Erythroblast (primary cell): ENCODE measurements at regions not wholly inside any gene's neighbourhood (a gene's known extent, or its start where the extent isn't known, plus 50 kb on each side); places are given as distances from the start of the nearest gene placed in this dataset.
"Not testable (repeated sequence)": the region's sequence is repeated elsewhere in the genome, so short reads cannot be mapped to it uniquely, and the experiment has no call there.

Experiments used
- DNase-seq, 2 experiments: peaks; one replicate each; lab custom pipeline; 2025; lab: John Stamatoyannopoulos, UW
- GATA1 ChIP-seq: IDR thresholded peaks from 2 replicates; pipeline ENCODE4 v1.6.1; 2011; ENCODE audit warnings: low read depth, mild to moderate bottlenecking, control low read depth, low read length, moderate library complexity
- POLR2A ChIP-seq: IDR thresholded peaks from 2 replicates; pipeline ENCODE4 v1.6.1; 2011; ENCODE audit warnings: mild to moderate bottlenecking, low read length

- DNase-seq, result no peak
- TF ChIP-seq GATA1 (no peak), POLR2A (no peak)
Measured at GRCh38 chr3:51588724-51589123, 50.2 kb downstream of the RAD54L2 start.

GRCh38 chr3:51591231-51591630, 52.7 kb downstream of the RAD54L2 start:
- DNase-seq, result no peak
- TF ChIP-seq POLR2A (no peak), GATA1 (no peak)

DNA sequence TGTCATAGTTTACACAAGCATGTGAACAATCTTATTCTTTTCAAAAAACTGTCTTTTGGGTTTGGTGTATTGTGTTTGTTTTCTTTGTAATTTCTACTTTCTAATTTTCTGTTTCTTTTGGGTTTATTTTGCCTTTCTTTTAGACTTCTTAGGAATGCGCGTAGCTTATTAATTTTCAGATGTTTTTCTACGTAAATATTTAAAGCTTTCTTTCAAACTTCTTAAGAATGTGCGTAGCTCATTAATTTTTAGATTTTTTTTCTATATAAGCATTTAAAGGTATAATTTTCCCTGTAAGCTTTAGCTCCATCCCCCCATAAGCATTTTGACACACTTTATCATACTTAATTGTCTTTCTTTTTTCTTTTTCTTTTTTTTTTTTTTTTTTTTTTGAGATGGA, 55.2 kb downstream of the RAD54L2 start:
- no peak for DNase-seq
- no peak for TF ChIP-seq GATA1
- TF ChIP-seq POLR2A, result no peak

- DNase-seq, result not testable (repeated sequence)
Measured at GRCh38 chr3:51599638-51600037, 61.1 kb downstream of the RAD54L2 start.

DNA sequence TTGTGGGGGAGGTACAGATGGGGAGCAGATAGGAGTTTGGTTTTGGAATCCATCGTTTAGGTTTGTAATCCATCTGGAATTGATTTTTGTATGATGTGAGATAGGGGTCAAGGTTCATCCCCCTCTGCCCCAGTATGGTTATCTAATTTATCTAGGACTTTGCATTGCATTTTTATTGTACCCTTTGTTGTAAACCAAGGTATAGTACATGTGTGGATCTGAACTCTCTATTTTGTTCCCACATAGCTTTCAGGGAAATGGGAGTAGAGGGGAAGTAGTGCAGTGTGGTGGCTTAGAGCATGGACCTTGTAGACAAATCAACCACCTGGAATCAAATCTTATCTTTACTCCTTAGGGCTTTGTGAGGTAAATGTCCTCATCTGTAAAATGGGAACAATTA, 65.7 kb downstream of the RAD54L2 start:
- no peak for DNase-seq
- TF ChIP-seq POLR2A (no peak), GATA1 (no peak)

DNA sequence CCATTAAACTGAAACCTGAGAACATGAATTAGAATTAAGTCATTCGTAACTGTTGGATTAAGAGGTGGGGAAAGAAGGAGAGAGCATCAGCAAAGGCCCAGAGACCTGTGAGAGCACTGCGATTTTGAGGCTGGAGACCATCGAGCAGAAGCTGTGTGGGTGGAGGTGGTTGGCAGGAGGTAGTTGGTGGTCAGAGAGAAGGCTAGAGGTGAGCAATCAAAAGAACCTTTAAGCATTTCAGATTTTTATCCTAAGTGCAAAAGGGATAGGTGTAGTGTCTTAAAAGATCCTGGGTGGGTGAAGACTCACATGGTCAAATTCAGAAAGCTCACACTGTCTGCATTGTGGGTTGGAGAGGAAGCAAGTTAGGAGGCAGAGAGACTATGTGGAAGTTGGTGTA, 65.1 kb upstream of the TEX264 start:
- no peak for DNase-seq
- no peak for TF ChIP-seq POLR2A
- no peak for TF ChIP-seq GATA1

DNA sequence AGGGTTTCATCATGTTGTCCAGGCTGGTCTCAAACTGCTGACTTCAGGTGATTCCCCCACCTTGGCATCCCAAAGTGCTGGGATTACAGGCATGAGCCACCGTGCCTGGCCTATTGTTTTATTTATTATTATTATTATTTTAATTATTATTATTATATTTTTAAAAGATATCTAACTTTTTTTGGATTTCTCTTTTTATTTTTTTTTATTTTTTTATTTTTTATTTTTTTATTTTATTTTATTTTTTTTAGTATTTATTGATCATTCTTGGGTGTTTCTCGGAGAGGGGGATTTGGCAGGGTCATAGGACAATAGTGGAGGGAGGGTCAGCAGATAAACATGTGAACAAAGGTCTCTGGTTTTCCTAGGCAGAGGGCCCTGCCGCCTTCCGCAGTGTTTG, 64.2 kb upstream of the TEX264 start:
- DNase-seq, result not testable (repeated sequence)

DNA sequence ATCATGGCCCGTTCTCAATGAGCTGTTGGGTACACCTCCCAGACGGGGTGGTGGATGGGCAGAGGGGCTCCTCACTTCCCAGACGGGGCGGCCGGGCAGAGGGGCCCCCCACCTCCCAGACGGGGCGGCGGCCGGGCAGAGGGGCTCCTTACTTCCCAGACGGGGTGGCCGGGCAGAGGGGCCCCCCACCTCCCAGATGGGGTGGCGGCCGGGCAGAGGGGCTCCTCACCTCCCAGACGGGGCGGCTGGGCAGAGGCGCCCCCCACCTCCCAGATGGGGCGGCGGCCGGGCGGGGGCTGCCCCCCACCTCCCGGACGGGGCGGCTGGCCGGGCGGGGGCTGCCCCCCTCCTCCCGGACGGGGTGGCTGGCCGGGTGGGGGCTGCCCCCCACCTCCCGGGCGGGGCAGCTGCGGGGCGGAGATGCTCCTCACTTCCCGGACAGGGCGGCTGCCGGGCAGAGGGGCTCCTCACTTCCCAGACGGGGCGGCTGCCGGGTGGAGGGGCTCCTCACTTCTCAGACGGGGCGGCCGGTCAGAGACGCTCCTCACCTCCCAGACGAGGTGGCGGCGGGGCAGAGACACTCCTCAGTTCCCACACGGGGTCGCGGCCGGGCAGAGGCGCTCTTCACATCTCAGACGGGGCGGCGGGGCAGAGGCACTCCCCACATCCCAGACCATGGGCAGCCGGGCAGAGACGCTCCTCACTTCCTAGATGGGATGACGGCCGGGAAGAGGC, 63.3 kb upstream of the TEX264 start:
- not testable (repeated sequence) for DNase-seq

- DNase-seq, result no peak
- no peak for TF ChIP-seq POLR2A
- no peak for TF ChIP-seq GATA1
Measured at GRCh38 chr3:51610708-51611107, 60.3 kb upstream of the TEX264 start.

DNA sequence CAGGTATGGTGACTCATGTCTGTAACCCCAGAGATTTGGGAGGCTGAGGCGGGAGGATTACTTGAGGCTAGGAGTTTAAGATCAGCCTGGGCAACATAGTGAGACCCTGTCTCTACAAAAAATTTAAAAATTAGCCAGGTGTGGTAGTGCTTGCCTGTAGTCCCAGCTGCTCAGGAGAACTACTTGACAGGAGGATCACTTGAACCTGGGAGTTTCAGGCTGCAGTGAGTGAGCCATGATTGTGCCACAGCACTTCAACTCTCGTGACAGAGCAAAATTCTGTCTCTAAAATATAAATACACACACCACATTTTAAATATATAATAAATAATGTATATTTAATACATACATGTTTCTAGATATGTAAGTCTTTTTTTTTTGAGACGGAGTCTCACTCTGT, 53.5 kb upstream of the TEX264 start:
- DNase-seq, result no peak

GRCh38 chr3:51618038-51618437, 53.0 kb upstream of the TEX264 start:
- not testable (repeated sequence) for DNase-seq

More for the DNA sequence above, 53.5 kb upstream of the TEX264 start:
- TF ChIP-seq POLR2A, result no peak
- no peak for TF ChIP-seq GATA1

DNA sequence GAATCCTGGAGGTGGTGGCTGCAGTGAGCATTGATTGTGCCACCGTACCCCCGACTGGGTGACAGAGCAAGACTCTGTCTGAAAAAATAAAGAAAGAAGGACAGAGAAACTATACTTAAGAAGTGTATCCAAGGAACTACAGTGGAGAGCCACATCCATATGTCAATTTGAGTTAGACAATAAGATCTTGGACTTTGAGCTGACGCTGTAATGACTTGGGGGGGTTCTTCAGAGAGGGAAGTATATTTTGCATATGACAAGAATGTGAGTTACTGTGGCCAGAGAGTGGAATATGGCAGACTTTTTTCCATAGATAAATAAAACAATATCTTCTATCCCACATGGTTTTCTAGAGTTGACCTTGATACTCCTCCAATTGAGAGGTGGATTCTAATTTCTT, 52.6 kb upstream of the TEX264 start:
- DNase-seq, result no peak
- TF ChIP-seq GATA1 (no peak), POLR2A (no peak)

- DNase-seq, result no peak
- TF ChIP-seq GATA1 (no peak), POLR2A (no peak)
Measured at GRCh38 chr3:51619983-51620382, 51.1 kb upstream of the TEX264 start.

- no peak for DNase-seq
- TF ChIP-seq GATA1, result no peak
- TF ChIP-seq POLR2A, result no peak
Measured at GRCh38 chr3:51620543-51620942, 50.5 kb upstream of the TEX264 start.

GRCh38 chr3:51621091-51621892, 49.8 kb upstream of the TEX264 start:
- TF ChIP-seq POLR2A, result no peak
- TF ChIP-seq GATA1, result no peak
- DNase-seq, result peak; percentile 12 to 27
